ENCODE measurements at regions not wholly inside any gene's neighbourhood (a gene's known extent, or its start where the extent isn't known, plus 50 kb on each side); places are given as distances from the start of the nearest gene placed in this dataset.

- no TSS peak for BruUV-seq (replicated peaks)
- no peak for ATAC-seq
- Histone ChIP-seq H3K4me3 (no peak overlapping the region), H4K20me1 (ENCODE audit: control insufficient read depth, insufficient read depth) (no peaks in the 10 kb centered on the region), H2AFZ (ENCODE audit: control insufficient read depth, low read depth, low read length) (no peak overlapping the region), H3K4me1 (ENCODE audit: control insufficient read depth, insufficient read depth, low read length) (no peaks in the 10 kb centered on the region), H3K9ac (ENCODE audit: control insufficient read depth, insufficient read depth, low read length) (no peak overlapping the region), H3K36me3 (ENCODE audit: control insufficient read depth in 2 of 2, insufficient read depth in 2 of 2, low read length in 1 of 2) (no peaks in the 10 kb centered on the region), H3K9me3 (replicated peaks; ENCODE audit: control insufficient read depth, insufficient read depth, low read length) (no peaks in the 10 kb centered on the region), H3K4me2 (ENCODE audit: control insufficient read depth, insufficient read depth) (no peak overlapping the region), H3K27ac (ENCODE audit: control insufficient read depth, insufficient read depth) (no peak overlapping the region), H3K79me2 (ENCODE audit: control insufficient read depth, insufficient read depth, low read length) (no peaks in the 10 kb centered on the region), H3K27me3 (replicated peaks in 1 of 2; ENCODE audit: control insufficient read depth in 2 of 2, insufficient read depth in 2 of 2, low read length in 1 of 2) (no peaks in the 10 kb centered on the region)
- POLR2A ChIA-PET, result no interaction called here
- no peak for FAIRE-seq
- no peak for DNase-seq (ENCODE audit: low read depth, low spot score)
- RAD21 ChIA-PET (ENCODE audit: unreplicated experiment), result no interaction called here
- WGBS (ENCODE audit: insufficient coverage, insufficient replicate concordance, low lambda C conversion rate, missing lambda C conversion rate), result 41% methylated on average over 3 of the region's 3 CpGs
- intact Hi-C loops (cut with micrococcal nuclease; ENCODE audit: unreplicated experiment) (loop anchor here (10.0 kb wide), 1 partner anchor 766 kb away; no protein-coding TSS in a partner anchor), in situ Hi-C loops (cut with MboI) (no loop called here)
- TF ChIP-seq STAT3 (IDR thresholded peaks at IDR 0.05; ENCODE audit: low read depth, low read length) (no peak), CUX1 (IDR thresholded peaks at IDR 0.05; ENCODE audit: insufficient replicate concordance, low read depth, low read length) (no peak), RBBP5 (conservative IDR thresholded peaks at IDR 0.05) (no peak), BACH1 (IDR thresholded peaks at IDR 0.05; ENCODE audit: borderline replicate concordance) (no peak), ZNF217 (IDR thresholded peaks at IDR 0.05) (no peak)
- TF ChIP-seq, protein P1, sequence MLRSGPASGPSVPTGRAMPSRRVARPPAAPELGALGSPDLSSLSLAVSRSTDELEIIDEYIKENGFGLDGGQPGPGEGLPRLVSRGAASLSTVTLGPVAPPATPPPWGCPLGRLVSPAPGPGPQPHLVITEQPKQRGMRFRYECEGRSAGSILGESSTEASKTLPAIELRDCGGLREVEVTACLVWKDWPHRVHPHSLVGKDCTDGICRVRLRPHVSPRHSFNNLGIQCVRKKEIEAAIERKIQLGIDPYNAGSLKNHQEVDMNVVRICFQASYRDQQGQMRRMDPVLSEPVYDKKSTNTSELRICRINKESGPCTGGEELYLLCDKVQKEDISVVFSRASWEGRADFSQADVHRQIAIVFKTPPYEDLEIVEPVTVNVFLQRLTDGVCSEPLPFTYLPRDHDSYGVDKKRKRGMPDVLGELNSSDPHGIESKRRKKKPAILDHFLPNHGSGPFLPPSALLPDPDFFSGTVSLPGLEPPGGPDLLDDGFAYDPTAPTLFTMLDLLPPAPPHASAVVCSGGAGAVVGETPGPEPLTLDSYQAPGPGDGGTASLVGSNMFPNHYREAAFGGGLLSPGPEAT (IDR thresholded peaks at IDR 0.05; ENCODE audit: low read depth), result no peak
- TF ChIP-seq, protein P2, sequence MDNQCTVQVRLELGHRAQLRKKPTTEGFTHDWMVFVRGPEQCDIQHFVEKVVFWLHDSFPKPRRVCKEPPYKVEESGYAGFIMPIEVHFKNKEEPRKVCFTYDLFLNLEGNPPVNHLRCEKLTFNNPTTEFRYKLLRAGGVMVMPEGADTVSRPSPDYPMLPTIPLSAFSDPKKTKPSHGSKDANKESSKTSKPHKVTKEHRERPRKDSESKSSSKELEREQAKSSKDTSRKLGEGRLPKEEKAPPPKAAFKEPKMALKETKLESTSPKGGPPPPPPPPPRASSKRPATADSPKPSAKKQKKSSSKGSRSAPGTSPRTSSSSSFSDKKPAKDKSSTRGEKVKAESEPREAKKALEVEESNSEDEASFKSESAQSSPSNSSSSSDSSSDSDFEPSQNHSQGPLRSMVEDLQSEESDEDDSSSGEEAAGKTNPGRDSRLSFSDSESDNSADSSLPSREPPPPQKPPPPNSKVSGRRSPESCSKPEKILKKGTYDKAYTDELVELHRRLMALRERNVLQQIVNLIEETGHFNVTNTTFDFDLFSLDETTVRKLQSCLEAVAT (IDR thresholded peaks at IDR 0.05), result no peak
- CTCF ChIA-PET, result no interaction called here
- SMC1A ChIA-PET (ENCODE audit: uncharacterized antibody, unreplicated experiment), result interaction anchor here (1.0 kb wide), 1 partner anchor 51 kb away, joined by 3 read pairs; no protein-coding TSS in a partner anchor
Observed at GRCh38 chr5:82789095-82789494, 288.1 kb downstream of the TMEM167A start.

Data from GM12878 (cell line).